ENCODE measurements at regions not wholly inside any gene's neighbourhood (a gene's known extent, or its start where the extent isn't known, plus 50 kb on each side); places are given as distances from the start of the nearest gene placed in this dataset.
"Not testable (repeated sequence)": the region's sequence is repeated elsewhere in the genome, so short reads cannot be mapped to it uniquely, and the experiment has no call there.

DNA sequence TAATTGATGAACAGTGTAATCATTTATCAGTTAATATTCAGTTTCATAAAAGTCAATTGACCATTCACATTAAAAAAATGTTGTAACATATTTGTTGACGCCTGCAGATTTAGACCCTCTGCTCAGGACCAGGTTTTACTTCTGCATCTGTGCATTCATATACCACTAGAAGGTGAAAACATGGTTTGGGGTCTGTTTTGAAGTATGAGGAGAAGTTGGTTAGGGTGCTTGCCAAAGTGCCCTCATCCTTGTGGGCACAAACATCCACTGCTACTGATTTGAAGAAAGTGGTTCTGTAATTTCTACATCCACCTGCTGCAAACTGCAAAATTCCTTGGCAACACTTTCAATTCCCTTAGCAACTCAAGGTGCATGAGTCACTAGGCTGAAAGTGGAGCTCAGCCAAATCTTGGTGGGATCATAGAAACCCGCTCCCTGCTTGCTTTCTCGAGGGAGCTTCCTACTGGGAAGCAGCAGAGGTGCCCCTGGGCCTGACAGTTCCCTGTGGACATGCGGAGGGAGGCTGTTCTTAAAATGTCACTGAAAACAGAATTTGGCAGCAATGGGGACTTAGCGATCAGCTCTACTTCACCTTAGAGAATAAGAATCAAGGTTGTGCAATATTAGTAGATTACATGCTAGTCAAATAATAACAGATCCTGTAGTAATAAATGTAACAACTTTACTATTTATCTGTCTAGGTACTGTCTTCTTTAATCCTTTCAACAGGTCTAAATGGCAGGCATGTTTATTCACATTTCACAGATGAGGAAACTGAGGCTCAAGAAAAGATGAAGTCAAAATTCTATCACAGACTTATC is 301.0 kb upstream of the TBL1XR1 start:
- peak; percentile 10 for DNase-seq (ENCODE audit: low read depth)
- TF ChIP-seq, protein P1, sequence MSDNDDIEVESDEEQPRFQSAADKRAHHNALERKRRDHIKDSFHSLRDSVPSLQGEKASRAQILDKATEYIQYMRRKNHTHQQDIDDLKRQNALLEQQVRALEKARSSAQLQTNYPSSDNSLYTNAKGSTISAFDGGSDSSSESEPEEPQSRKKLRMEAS (IDR thresholded peaks at IDR 0.05; ENCODE audit: low read depth, low read length) = no peak
- TF ChIP-seq, protein P2, sequence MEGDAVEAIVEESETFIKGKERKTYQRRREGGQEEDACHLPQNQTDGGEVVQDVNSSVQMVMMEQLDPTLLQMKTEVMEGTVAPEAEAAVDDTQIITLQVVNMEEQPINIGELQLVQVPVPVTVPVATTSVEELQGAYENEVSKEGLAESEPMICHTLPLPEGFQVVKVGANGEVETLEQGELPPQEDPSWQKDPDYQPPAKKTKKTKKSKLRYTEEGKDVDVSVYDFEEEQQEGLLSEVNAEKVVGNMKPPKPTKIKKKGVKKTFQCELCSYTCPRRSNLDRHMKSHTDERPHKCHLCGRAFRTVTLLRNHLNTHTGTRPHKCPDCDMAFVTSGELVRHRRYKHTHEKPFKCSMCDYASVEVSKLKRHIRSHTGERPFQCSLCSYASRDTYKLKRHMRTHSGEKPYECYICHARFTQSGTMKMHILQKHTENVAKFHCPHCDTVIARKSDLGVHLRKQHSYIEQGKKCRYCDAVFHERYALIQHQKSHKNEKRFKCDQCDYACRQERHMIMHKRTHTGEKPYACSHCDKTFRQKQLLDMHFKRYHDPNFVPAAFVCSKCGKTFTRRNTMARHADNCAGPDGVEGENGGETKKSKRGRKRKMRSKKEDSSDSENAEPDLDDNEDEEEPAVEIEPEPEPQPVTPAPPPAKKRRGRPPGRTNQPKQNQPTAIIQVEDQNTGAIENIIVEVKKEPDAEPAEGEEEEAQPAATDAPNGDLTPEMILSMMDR (IDR thresholded peaks at IDR 0.05; ENCODE audit: low read depth, low read length) = no peak
- TF ChIP-seq MYC (IDR thresholded peaks at IDR 0.05; ENCODE audit: low read depth, low read length) (no peak), POLR2A (IDR thresholded peaks at IDR 0.05; ENCODE audit: extremely low read depth, insufficient read length) (no peak)
- H3K4me3 ChIP-seq (ENCODE audit: low read depth, low read length) = no peak overlapping the region

DNA sequence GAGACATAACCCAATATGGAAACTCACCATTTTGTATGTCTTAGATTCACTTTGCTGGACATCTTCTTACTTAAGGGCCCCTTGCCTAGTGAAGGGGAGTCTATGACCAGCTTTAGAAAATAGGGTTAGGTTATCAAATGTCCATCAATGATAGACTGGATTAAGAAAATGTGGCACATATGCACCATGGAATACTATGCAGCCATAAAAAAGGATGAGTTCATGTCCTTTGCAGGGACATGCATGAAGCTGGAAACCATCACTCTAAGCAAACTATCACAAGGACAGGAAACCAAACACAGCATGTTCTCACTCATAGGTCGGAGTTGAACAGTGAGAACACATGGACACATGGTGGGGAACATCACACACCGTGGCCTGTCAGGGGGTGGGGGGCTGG is 301.8 kb upstream of the TBL1XR1 start:
- DNase-seq (ENCODE audit: low read depth); H3K4me3 ChIP-seq (ENCODE audit: low read depth, low read length): not testable (repeated sequence)

DNA sequence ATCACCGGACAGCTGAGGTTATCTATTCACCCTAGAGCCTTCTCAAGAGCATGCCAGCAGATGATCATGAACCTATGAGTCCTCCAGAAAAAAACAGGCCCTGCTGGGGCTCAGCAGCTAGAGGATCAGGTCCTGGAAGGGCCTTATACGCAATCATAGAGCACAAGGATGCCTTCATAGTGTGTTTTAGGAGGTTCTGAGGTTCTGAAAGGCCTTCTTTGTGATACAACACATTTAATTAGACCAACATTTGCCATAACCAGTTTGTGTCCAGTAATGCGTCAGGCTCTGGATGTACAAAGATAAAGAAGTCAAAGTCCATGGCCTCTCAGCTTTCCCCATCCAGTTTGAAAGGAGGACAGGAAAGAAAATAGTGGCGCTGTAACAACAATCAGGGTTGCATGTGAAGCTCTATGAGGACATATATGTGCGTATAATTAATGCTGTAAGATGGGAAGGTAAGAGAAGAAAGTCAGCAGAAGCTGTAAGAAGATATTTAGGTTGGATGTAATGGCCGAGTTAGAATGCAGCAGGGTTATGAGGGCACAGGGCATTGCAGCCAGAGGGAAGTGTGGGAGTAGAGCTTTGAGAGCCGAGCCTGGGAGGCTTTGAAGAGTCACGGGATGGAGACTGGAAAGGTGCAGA is 302.6 kb upstream of the TBL1XR1 start:
- no peak for DNase-seq (ENCODE audit: low read depth)
- no peak overlapping the region for H3K4me3 ChIP-seq (ENCODE audit: low read depth, low read length)
- TF ChIP-seq POLR2A (IDR thresholded peaks at IDR 0.05; ENCODE audit: extremely low read depth, insufficient read length) (no peak), MYC (IDR thresholded peaks at IDR 0.05; ENCODE audit: low read depth, low read length) (no peak)
- TF ChIP-seq, protein P1 (IDR thresholded peaks at IDR 0.05; ENCODE audit: low read depth, low read length) = no peak
- TF ChIP-seq, protein P2 (IDR thresholded peaks at IDR 0.05; ENCODE audit: low read depth, low read length) = no peak

DNA sequence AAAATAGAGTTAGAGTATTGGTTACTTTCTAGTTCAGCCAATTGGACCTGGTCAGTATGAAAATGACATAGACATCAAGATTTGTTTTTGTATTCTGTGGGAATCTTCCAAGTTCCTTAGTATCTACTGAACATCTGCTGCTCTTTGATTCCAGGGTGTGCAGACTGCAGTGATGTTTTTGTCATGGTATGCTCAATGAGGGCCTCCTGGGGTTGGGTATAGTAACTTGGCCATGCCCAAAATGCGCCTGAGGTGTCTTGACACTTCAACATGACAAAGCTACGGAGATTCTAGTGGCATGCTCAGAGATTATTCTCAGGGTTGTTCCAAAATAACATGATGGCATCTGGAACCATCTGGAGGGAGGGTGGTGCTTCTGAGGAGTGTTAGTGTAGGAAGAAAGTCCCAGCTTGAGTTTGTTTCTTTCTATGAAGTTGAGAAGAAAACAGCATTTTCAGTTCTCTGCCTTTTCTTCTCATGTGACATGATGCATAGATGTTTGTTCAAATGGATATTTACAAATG is 313.5 kb upstream of the TBL1XR1 start:
- no peak for DNase-seq (ENCODE audit: low read depth)
- TF ChIP-seq MYC (IDR thresholded peaks at IDR 0.05; ENCODE audit: low read depth, low read length) (no peak), POLR2A (IDR thresholded peaks at IDR 0.05; ENCODE audit: extremely low read depth, insufficient read length) (no peak)
- TF ChIP-seq, protein P1 (IDR thresholded peaks at IDR 0.05; ENCODE audit: low read depth, low read length) = no peak
- TF ChIP-seq, protein P2 (IDR thresholded peaks at IDR 0.05; ENCODE audit: low read depth, low read length) = no peak

DNA sequence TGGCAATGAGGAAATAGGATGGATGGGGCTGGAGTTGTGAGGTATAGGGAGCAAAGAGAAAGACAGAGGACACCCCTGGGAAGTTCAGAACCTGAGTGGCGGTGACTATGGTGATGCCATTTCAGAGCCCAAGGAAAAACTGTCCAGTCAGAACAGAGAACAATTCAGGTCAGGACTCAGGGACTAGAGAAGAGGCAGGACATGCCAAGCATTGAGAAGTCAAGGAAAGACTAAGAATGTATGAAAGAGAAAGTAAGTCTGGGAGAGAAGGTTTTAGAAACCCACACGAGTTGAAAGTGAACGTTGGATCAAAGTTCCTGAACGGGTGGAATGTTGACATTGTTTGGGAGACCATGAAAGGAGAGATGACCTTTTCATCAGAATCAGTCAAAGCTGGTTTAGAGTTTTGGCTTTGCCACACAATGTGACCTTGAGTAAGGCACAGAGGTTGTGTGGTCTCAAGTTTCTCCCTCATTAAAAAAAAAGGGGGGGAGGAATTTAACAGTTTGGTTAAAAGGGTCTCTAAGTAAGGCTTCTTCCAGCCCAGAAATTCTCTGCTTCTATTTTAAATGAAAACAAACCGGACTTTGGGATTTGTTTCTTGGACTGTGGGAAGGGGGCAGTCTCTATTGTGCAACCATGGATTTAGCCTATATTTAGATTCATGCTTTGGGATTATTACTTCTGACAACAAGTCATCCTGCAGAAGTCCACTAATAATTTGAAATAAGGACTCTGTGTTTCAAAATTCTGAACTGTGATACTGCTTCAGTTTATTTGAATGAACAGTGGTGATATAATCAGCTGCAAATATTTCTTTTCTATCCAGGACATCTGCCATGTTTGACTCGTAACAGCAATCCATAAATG is 315.9 kb upstream of the TBL1XR1 start:
- H3K4me3 ChIP-seq (ENCODE audit: low read depth, low read length) = no peak overlapping the region
- TF ChIP-seq POLR2A (IDR thresholded peaks at IDR 0.05; ENCODE audit: extremely low read depth, insufficient read length) (no peak), MYC (IDR thresholded peaks at IDR 0.05; ENCODE audit: low read depth, low read length) (no peak)
- TF ChIP-seq, protein P2 (IDR thresholded peaks at IDR 0.05; ENCODE audit: low read depth, low read length) = no peak
- TF ChIP-seq, protein P1 (IDR thresholded peaks at IDR 0.05; ENCODE audit: low read depth, low read length) = no peak
- no peak for DNase-seq (ENCODE audit: low read depth)

More for the DNA sequence above, 313.5 kb upstream of the TBL1XR1 start:
- H3K4me3 ChIP-seq (ENCODE audit: low read depth, low read length) = no peak overlapping the region
